ENCODE measurements at regions not wholly inside any gene's neighbourhood (a gene's known extent, or its start where the extent isn't known, plus 50 kb on each side); places are given as distances from the start of the nearest gene placed in this dataset.

DNA sequence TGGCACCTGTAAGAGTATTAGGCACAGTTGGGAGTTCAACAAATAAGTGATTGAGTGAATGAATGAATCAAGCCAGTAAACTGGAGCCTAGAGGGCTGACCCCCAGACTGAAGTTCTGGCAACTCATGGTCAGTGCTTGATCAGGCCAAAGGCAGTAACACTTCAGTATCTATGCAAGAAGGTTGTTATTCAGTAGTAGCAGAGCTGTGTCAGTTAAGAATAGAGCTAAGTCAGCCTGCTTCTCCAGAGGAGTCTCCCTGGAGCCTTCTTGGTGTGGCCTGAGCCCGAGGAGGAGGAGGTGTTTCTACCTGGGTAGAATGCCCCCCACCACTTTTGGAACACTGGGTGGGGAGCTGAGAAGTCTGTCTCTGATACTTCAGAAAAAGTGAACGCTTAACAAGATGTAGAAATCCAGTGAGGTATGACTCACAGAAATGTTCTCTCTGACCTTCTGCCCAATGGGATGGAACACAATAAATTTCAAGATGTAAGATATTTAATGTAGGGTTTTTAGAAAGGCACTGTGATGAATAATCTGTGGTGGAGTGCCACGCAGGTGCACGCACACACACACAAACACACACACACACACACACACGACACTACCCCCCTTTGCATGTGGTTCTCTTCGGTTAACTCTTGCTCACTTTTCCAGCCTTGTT is 219.9 kb downstream of the HIPK3 start:
- TF ChIP-seq, protein P1, sequence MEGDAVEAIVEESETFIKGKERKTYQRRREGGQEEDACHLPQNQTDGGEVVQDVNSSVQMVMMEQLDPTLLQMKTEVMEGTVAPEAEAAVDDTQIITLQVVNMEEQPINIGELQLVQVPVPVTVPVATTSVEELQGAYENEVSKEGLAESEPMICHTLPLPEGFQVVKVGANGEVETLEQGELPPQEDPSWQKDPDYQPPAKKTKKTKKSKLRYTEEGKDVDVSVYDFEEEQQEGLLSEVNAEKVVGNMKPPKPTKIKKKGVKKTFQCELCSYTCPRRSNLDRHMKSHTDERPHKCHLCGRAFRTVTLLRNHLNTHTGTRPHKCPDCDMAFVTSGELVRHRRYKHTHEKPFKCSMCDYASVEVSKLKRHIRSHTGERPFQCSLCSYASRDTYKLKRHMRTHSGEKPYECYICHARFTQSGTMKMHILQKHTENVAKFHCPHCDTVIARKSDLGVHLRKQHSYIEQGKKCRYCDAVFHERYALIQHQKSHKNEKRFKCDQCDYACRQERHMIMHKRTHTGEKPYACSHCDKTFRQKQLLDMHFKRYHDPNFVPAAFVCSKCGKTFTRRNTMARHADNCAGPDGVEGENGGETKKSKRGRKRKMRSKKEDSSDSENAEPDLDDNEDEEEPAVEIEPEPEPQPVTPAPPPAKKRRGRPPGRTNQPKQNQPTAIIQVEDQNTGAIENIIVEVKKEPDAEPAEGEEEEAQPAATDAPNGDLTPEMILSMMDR (IDR thresholded peaks at IDR 0.05) = no peak
- TF ChIP-seq POLR2A (IDR thresholded peaks at IDR 0.05) = no peak
- intact Hi-C loops (cut with DNase I; ENCODE audit: low total_unique reads) = no loop called here
- H3K4me1 ChIP-seq = peaks cover 4% of the 10 kb centered on the region
- no peak overlapping the region for H3K27ac ChIP-seq
- H3K36me3 ChIP-seq (ENCODE audit: low read depth, missing control alignments) = no peaks in the 10 kb centered on the region
- no peaks in the 10 kb centered on the region for H3K27me3 ChIP-seq
- 84 to 96% methylated on average over 6 of the region's 6 CpGs for WGBS, 2 donors
- H3K4me3 ChIP-seq = no peak overlapping the region
- DNase-seq = no peak
- no peaks in the 10 kb centered on the region for H3K9me3 ChIP-seq

DNA sequence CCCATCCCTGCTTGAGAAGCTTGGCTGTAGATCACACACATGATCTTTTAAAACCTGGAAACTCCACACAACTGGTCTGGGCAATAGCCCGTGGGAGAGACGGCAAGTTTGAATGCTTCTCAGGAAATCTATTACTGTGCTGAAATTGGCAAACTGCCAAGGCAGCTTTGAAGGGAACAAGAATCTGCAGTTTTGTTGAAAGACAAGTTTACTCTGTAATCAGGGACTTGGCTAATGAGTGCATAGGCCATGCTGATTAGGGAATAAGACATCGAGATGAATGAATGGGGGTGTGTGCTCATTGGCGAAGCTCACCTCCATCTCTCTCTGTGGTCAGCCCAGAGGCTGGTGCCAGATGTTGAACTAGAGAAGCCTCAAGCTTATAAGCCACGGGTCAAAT is 218.8 kb downstream of the HIPK3 start:
- peak; percentile 54 for DNase-seq
- intact Hi-C loops (cut with DNase I; ENCODE audit: low total_unique reads) = no loop called here
- Histone ChIP-seq H3K27me3 (no peaks in the 10 kb centered on the region), H3K4me3 (no peak overlapping the region), H3K36me3 (ENCODE audit: low read depth, missing control alignments) (no peaks in the 10 kb centered on the region), H3K27ac (no peak overlapping the region), H3K4me1 (peaks cover 4% of the 10 kb centered on the region), H3K9me3 (no peaks in the 10 kb centered on the region)
- 37 to 38% methylated on average over 5 of the region's 5 CpGs for WGBS, 2 donors
- TF ChIP-seq, protein P1 (IDR thresholded peaks at IDR 0.05) = no peak
- TF ChIP-seq POLR2A (IDR thresholded peaks at IDR 0.05) = no peak

DNA sequence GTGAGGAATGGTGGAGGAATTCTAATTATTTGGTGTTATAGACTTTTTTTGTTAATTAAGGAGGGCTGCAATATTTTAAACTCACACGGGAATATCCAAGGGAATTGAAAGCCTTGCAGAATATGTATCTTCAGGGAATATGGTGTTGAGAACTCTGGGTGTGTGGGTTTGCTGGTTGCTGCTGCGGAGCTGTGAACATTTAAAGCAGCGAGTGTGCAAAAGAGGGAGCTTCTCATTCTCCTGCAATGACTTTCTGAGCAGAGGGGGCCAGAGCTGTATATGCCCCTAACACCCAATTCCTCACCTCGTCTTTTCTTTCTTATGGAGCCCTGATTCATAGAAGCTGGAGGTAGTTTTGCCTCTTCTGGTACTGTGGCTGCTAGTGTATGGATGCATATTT is 217.7 kb downstream of the HIPK3 start:
- Histone ChIP-seq H3K4me3 (no peak overlapping the region), H3K4me1 (peaks cover 4% of the 10 kb centered on the region), H3K27me3 (no peaks in the 10 kb centered on the region), H3K36me3 (ENCODE audit: low read depth, missing control alignments) (no peaks in the 10 kb centered on the region), H3K9me3 (no peaks in the 10 kb centered on the region), H3K27ac (no peak overlapping the region)
- intact Hi-C loops (cut with DNase I; ENCODE audit: low total_unique reads) = no loop called here
- DNase-seq = no peak
- 72 to 82% methylated on average over 4 of the region's 4 CpGs for WGBS, 2 donors
- TF ChIP-seq POLR2A (IDR thresholded peaks at IDR 0.05) = no peak
- TF ChIP-seq, protein P1 (IDR thresholded peaks at IDR 0.05) = no peak

DNA sequence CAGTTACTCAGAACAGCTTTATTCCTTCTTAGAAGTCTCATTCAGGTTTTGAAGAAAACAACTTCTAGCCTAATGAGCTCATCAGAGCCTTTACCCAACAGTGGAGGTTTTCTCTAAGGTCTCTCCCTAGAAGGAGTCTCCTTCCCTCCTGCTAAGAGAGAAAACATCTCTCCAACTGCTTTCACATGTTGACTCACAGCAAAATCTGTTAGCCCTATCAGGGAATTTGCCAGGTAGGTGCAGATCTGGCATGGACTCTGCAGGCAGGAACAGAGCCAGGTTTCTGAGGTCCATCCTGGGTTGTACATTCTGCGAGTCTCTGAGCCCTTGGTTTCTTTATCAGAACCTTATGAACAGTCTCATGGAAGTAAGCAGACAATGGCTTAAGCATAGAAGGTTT is 214.4 kb downstream of the HIPK3 start:
- Histone ChIP-seq H3K4me3 (no peak overlapping the region), H3K4me1 (no peaks in the 10 kb centered on the region), H3K9me3 (no peaks in the 10 kb centered on the region), H3K36me3 (ENCODE audit: low read depth, missing control alignments) (no peaks in the 10 kb centered on the region), H3K27me3 (no peaks in the 10 kb centered on the region), H3K27ac (no peak overlapping the region)
- no peak for TF ChIP-seq POLR2A (IDR thresholded peaks at IDR 0.05)
- TF ChIP-seq, protein P1 (IDR thresholded peaks at IDR 0.05) = no peak
- WGBS, 2 donors = 83 to 91% methylated on average over 1 of the region's 1 CpG
- DNase-seq = no peak
- intact Hi-C loops (cut with DNase I; ENCODE audit: low total_unique reads) = no loop called here

DNA sequence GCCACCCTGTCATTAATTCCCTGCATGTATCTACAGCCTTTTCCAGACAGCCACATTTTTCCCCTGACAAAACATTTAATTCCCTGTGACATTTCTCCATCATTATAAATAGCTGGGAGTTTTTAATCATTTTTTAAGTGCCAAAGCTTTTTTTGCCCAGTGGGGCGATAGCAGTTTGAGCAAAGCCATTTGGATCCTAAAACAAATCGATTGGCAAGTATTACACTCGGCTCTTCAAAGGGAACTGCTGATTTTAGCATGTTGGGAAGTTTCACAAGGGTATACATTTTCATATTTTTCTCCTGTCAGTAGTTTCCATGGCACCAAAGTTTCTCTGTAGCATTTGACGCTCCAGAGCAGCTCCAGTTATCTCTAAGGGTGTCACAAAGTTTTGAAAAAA is 210.8 kb downstream of the HIPK3 start:
- H3K36me3 ChIP-seq (ENCODE audit: low read depth, missing control alignments) = no peaks in the 10 kb centered on the region
- 89 to 91% methylated on average over 4 of the region's 4 CpGs for WGBS, 2 donors
- H3K4me1 ChIP-seq = no peaks in the 10 kb centered on the region
- H3K9me3 ChIP-seq = no peaks in the 10 kb centered on the region
- TF ChIP-seq, protein P1 (IDR thresholded peaks at IDR 0.05) = no peak
- TF ChIP-seq POLR2A (IDR thresholded peaks at IDR 0.05) = no peak
- H3K27ac ChIP-seq = no peak overlapping the region
- DNase-seq = no peak
- intact Hi-C loops (cut with DNase I; ENCODE audit: low total_unique reads) = no loop called here
- H3K4me3 ChIP-seq = no peak overlapping the region
- no peaks in the 10 kb centered on the region for H3K27me3 ChIP-seq

All from testis (tissue), 2 donors.